ENCODE measurements at regions not wholly inside any gene's neighbourhood (a gene's known extent, or its start where the extent isn't known, plus 50 kb on each side); places are given as distances from the start of the nearest gene placed in this dataset.

DNA sequence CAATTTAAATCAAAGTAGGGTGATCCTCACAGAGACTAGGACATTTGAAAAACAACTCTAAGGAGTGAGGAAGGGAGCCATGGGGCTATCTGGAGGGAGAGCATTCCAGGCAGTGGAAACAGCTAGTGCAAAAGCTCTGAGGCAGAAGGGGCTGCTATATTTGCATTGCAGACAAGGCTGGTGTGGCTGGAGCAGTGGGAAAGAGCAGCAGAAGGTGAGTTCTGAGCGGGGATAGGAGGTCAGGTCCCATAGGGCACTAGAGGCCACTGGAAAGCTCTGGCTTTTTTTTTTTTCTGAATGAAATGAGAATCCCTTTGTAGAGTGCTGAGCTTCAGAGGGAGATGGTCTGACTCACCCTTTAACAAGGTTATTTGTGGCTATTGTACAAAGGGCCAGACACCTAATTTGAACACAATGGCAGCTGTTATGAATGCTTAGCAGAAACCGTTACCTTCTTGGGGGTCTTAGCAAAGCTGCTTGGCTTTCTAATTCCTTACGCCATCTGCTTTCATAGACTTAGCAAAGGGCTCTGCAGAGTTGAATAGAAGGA, 291.6 kb downstream of the BUD13 start:
- no peak overlapping the region for H3K9ac ChIP-seq (ENCODE audit: insufficient read depth, low read length)
- H4K20me1 ChIP-seq (ENCODE audit: control insufficient read depth, extremely low read depth, insufficient read depth, low read length), result no peaks in the 10 kb centered on the region
- H3K4me2 ChIP-seq (ENCODE audit: extremely low read depth, insufficient read depth, low read length), result no peak overlapping the region
- DNase-seq (ENCODE audit: low read depth in 2 of 2), result no peak
- no peaks in the 10 kb centered on the region for H3K36me3 ChIP-seq (ENCODE audit: control insufficient read depth, insufficient read depth, low read length)
- TF ChIP-seq EZH2 (IDR thresholded peaks at IDR 0.05; ENCODE audit: low read length, missing control alignments), result no peak
- TF ChIP-seq, protein P1, sequence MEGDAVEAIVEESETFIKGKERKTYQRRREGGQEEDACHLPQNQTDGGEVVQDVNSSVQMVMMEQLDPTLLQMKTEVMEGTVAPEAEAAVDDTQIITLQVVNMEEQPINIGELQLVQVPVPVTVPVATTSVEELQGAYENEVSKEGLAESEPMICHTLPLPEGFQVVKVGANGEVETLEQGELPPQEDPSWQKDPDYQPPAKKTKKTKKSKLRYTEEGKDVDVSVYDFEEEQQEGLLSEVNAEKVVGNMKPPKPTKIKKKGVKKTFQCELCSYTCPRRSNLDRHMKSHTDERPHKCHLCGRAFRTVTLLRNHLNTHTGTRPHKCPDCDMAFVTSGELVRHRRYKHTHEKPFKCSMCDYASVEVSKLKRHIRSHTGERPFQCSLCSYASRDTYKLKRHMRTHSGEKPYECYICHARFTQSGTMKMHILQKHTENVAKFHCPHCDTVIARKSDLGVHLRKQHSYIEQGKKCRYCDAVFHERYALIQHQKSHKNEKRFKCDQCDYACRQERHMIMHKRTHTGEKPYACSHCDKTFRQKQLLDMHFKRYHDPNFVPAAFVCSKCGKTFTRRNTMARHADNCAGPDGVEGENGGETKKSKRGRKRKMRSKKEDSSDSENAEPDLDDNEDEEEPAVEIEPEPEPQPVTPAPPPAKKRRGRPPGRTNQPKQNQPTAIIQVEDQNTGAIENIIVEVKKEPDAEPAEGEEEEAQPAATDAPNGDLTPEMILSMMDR (conservative IDR thresholded peaks at IDR 0.05 in 1 of 2, IDR thresholded peaks at IDR 0.05 in 1 of 2; ENCODE audit: low read depth in 1 of 2, low read length in 2 of 2), result no peak
- H3K79me2 ChIP-seq (ENCODE audit: control insufficient read depth, insufficient read depth, low read length), result no peaks in the 10 kb centered on the region
- H2AFZ ChIP-seq (ENCODE audit: low read length), result no peak overlapping the region
- no peaks in the 10 kb centered on the region for H3K4me1 ChIP-seq (ENCODE audit: control insufficient read depth, extremely low read depth, insufficient read depth, low read length)
- no peaks in the 10 kb centered on the region for H3K27me3 ChIP-seq (ENCODE audit: control insufficient read depth, insufficient read depth, low read length)
- no peak overlapping the region for H3K4me3 ChIP-seq (replicated peaks in 1 of 4; ENCODE audit: control extremely low read depth in 1 of 4, insufficient read depth in 1 of 4, low read depth in 3 of 4, low read length in 4 of 4)
- no peak overlapping the region for H3K27ac ChIP-seq (ENCODE audit: insufficient read depth, low read length)
- no peaks in the 10 kb centered on the region for H3K9me3 ChIP-seq (ENCODE audit: control insufficient read depth, insufficient read depth, low read depth, low read length)

DNA sequence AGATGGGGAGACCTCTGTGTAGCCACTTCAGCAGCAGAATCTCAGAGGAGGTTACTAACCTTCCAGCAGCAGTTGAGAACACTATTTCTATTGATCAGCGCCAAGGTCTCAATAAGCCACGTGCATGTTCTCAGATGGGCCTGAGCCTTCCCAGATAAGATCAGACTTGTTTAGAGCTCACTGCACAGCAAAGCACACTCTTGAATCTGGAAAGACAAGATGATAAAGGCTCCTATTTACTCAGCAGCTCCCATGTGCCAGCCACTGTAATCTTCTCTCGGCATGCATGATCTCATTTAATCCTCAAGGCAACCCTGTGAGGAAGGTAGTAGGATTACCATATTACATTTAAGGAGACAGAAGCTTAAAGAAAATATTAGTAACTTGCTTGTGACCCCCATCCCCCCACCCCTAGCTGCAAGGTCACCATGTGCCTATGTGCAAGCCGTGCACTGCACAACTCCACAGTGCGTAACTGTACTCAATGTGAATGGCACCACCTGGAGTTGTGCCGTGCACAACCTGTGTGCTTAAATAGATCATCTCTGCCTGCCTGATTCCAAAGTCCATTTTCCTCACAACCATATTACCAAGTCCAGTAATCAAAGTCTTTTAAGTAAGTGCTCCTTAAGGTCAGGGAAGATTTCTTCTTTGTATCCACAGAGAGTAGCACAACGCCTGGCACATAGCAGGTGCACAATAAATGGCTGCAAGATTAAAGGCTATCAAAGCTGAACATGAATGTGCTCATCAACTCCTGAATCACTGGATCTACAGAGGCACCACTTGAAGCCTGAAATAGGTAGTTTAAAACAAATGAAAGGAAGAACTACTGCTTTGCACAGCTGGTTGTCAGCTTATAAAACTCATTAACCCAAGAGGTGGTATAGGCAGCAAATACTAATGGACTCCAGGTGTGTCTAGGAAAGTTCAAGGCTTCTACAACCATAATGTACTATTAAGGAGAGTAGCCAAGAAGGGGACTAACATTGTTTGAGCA, 293.8 kb downstream of the BUD13 start:
- no peaks in the 10 kb centered on the region for H4K20me1 ChIP-seq (ENCODE audit: control insufficient read depth, extremely low read depth, insufficient read depth, low read length)
- no peak for TF ChIP-seq EZH2 (IDR thresholded peaks at IDR 0.05; ENCODE audit: low read length, missing control alignments)
- TF ChIP-seq, protein P1 (conservative IDR thresholded peaks at IDR 0.05 in 1 of 2, IDR thresholded peaks at IDR 0.05 in 1 of 2; ENCODE audit: low read depth in 1 of 2, low read length in 2 of 2), result no peak
- H3K9ac ChIP-seq (ENCODE audit: insufficient read depth, low read length), result no peak overlapping the region
- H3K4me1 ChIP-seq (ENCODE audit: control insufficient read depth, extremely low read depth, insufficient read depth, low read length), result no peaks in the 10 kb centered on the region
- H3K4me3 ChIP-seq (replicated peaks in 1 of 4; ENCODE audit: control extremely low read depth in 1 of 4, insufficient read depth in 1 of 4, low read depth in 3 of 4, low read length in 4 of 4), result no peak overlapping the region
- no peaks in the 10 kb centered on the region for H3K36me3 ChIP-seq (ENCODE audit: control insufficient read depth, insufficient read depth, low read length)
- H3K4me2 ChIP-seq (ENCODE audit: extremely low read depth, insufficient read depth, low read length), result no peak overlapping the region
- H3K79me2 ChIP-seq (ENCODE audit: control insufficient read depth, insufficient read depth, low read length), result no peaks in the 10 kb centered on the region
- H3K9me3 ChIP-seq (ENCODE audit: control insufficient read depth, insufficient read depth, low read depth, low read length), result no peaks in the 10 kb centered on the region
- no peak for DNase-seq (ENCODE audit: low read depth in 2 of 2)
- no peak overlapping the region for H3K27ac ChIP-seq (ENCODE audit: insufficient read depth, low read length)
- H2AFZ ChIP-seq (ENCODE audit: low read length), result no peak overlapping the region
- no peaks in the 10 kb centered on the region for H3K27me3 ChIP-seq (ENCODE audit: control insufficient read depth, insufficient read depth, low read length)

DNA sequence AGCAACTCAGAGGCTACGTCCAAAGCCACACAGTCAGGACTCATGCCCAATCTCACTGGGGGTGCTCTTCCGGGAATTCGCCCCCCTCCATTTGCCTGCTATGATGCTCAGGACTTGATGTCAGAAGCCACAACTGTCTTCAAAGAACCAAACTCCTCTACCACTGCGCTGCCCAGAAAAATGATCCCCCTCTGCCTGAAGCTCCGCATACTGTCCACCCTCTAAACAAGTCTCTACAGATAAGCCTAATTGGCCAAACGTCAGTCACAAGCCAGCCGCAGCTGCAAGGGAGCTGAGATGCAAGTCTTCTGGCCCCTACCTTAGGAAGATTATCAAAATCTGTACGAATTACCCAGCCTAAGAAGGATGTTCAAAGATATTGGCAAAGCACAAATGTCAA, 294.6 kb downstream of the BUD13 start:
- H3K79me2 ChIP-seq (ENCODE audit: control insufficient read depth, insufficient read depth, low read length), result no peaks in the 10 kb centered on the region
- H3K9ac ChIP-seq (ENCODE audit: insufficient read depth, low read length), result no peak overlapping the region
- H3K9me3 ChIP-seq (ENCODE audit: control insufficient read depth, insufficient read depth, low read depth, low read length), result no peaks in the 10 kb centered on the region
- no peaks in the 10 kb centered on the region for H3K27me3 ChIP-seq (ENCODE audit: control insufficient read depth, insufficient read depth, low read length)
- H4K20me1 ChIP-seq (ENCODE audit: control insufficient read depth, extremely low read depth, insufficient read depth, low read length), result no peaks in the 10 kb centered on the region
- H3K36me3 ChIP-seq (ENCODE audit: control insufficient read depth, insufficient read depth, low read length), result no peaks in the 10 kb centered on the region
- no peak overlapping the region for H3K4me2 ChIP-seq (ENCODE audit: extremely low read depth, insufficient read depth, low read length)
- H3K4me3 ChIP-seq (replicated peaks in 1 of 4; ENCODE audit: control extremely low read depth in 1 of 4, insufficient read depth in 1 of 4, low read depth in 3 of 4, low read length in 4 of 4), result no peak overlapping the region
- no peaks in the 10 kb centered on the region for H3K4me1 ChIP-seq (ENCODE audit: control insufficient read depth, extremely low read depth, insufficient read depth, low read length)
- no peak overlapping the region for H2AFZ ChIP-seq (ENCODE audit: low read length)
- no peak overlapping the region for H3K27ac ChIP-seq (ENCODE audit: insufficient read depth, low read length)
- no peak for DNase-seq (ENCODE audit: low read depth in 2 of 2)
- TF ChIP-seq, protein P1 (conservative IDR thresholded peaks at IDR 0.05 in 1 of 2, IDR thresholded peaks at IDR 0.05 in 1 of 2; ENCODE audit: low read depth in 1 of 2, low read length in 2 of 2), result no peak
- TF ChIP-seq EZH2 (IDR thresholded peaks at IDR 0.05; ENCODE audit: low read length, missing control alignments), result no peak
